Upper lobe of left lung (tissue), 4 donors: ENCODE measurements at regions not wholly inside any gene's neighbourhood (a gene's known extent, or its start where the extent isn't known, plus 50 kb on each side); places are given as distances from the start of the nearest gene placed in this dataset.

Experiments
- EP300 ChIP-seq, 4 donors: sonication (generic); formaldehyde crosslinking; IDR thresholded peaks; one replicate each; pipeline ENCODE4 v1.5.1; 2017; ENCODE audit warnings: antibody characterized with exemption in 4 of 4, control low read depth in 2 of 4
- POLR2A ChIP-seq, 4 donors: fragments of 450-650 bp; IDR thresholded peaks; one replicate each; pipeline ENCODE4 v1.5.1; 2016 to 2017; ENCODE audit warnings: antibody characterized with exemption in 4 of 4, mild to moderate bottlenecking in 2 of 4
- POLR2AphosphoS5 ChIP-seq, 2 donors: sonication (generic); formaldehyde crosslinking; IDR thresholded peaks; one replicate each; pipeline ENCODE4 v1.5.1; 2017; ENCODE audit warnings: antibody characterized with exemption in 2 of 2
- TF ChIP-seq, protein P1 (sequence below), 6 experiments: fragments of 450-650 bp in 4 of 6; fragments of 200-600 bp in 2 of 6; sonication (generic) in 2 of 6; IDR thresholded peaks; one replicate each; pipeline ENCODE4 v1.5.1; 2016 to 2019; ENCODE audit warnings: antibody characterized with exemption in 6 of 6

DNA sequence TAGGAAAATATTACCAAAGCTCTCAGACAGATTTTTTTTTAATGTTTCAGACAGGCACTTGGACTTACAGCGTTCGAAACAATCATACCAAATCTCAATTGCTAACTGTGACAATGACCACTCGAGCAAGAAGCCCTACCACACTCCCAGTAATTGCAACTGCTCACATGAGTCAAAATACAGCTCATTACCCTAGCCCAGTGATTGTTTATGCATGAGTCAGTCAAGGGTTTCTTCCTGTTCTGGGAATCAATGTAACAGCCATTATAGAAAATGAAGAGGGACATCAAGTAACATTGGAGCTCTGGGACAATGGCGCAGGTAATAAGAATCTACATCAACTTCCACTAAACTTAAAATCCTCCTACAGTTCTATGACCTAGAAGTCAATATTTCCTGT lies 56.1 kb upstream of the SH3GLB1 start:
- TF ChIP-seq, protein P1, sequence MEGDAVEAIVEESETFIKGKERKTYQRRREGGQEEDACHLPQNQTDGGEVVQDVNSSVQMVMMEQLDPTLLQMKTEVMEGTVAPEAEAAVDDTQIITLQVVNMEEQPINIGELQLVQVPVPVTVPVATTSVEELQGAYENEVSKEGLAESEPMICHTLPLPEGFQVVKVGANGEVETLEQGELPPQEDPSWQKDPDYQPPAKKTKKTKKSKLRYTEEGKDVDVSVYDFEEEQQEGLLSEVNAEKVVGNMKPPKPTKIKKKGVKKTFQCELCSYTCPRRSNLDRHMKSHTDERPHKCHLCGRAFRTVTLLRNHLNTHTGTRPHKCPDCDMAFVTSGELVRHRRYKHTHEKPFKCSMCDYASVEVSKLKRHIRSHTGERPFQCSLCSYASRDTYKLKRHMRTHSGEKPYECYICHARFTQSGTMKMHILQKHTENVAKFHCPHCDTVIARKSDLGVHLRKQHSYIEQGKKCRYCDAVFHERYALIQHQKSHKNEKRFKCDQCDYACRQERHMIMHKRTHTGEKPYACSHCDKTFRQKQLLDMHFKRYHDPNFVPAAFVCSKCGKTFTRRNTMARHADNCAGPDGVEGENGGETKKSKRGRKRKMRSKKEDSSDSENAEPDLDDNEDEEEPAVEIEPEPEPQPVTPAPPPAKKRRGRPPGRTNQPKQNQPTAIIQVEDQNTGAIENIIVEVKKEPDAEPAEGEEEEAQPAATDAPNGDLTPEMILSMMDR (IDR thresholded peaks at IDR 0.05) = no peak
- TF ChIP-seq POLR2A (IDR thresholded peaks at IDR 0.05) (no peak), POLR2AphosphoS5 (IDR thresholded peaks at IDR 0.05) (no peak), EP300 (IDR thresholded peaks at IDR 0.05) (no peak)
